K562 (cell line): ENCODE measurements at regions not wholly inside any gene's neighbourhood (a gene's known extent, or its start where the extent isn't known, plus 50 kb on each side); places are given as distances from the start of the nearest gene placed in this dataset.
"Not testable (repeated sequence)": the region's sequence is repeated elsewhere in the genome, so short reads cannot be mapped to it uniquely, and the experiment has no call there.

Source experiments
- ATAC-seq: fragments of 200-7000 bp; cut with Tn5 transposase; 3 replicates; pipeline ENCODE4 v1.9.1; 2020; ENCODE audit warnings: moderate library complexity
- BruUV-seq: library from RNA; stranded (reverse); fragments of 400-500 nt; replicated peaks from 2 replicates; lab custom pipeline; 2021; lab: Mats Ljungman, UMichigan
- CTCF ChIA-PET: fragments of 300-600 bp; formaldehyde crosslinking; extraction: SDS; loops from one replicate; lab custom pipeline; 2021; ENCODE audit warnings: low intra/inter-chr PET ratio; lab: Yijun Ruan, JAX
- POLR2A ChIA-PET: fragments of 300-600, 350-650 bp; sonication (Branson Sonifier 250); formaldehyde crosslinking; extraction: SDS; loops from one replicate; lab custom pipeline; 2021; ENCODE audit warnings: antibody characterized with exemption, inconsistent platforms; lab: Yijun Ruan, JAX
- DNase-seq, 4 experiments: peaks; one replicate each; pipeline versions ENCODE4 v3.0.0 to v3.0.0-alpha.2; 2011 to 2018; ENCODE audit warnings: low spot score in 3 of 4, mixed read lengths in 3 of 4; ENCODE audit errors: extremely low read depth in 1 of 4
- FAIRE-seq: peaks from 2 replicates; lab custom pipeline; 2011; peaks lifted over from hg19 to GRCh38; lab: Jason Lieb, UNC
- H2AFZ ChIP-seq: 2 replicates; pipeline ENCODE4 v1.6.0; 2011; ENCODE audit warnings: low read depth, low read length, control low read depth, inconsistent platforms
- H3K27ac ChIP-seq: fragments of 200-600 bp; 3 replicates; pipeline ENCODE4 v1.8.0; 2011; ENCODE audit warnings: low read depth, mild to moderate bottlenecking, control low read depth, inconsistent platforms, low read length, moderate library complexity, mixed read lengths; ENCODE audit errors: extremely low read depth
- H3K27me3 ChIP-seq, 2 experiments: fragments of 300-600 bp in 1 of 2; 2 replicates in 1 of 2; 3 replicates in 1 of 2; pipeline versions ENCODE4 v1.6.0 to v1.8.0; 2011; ENCODE audit warnings: inconsistent platforms in 2 of 2, low read length in 2 of 2, mild to moderate bottlenecking in 1 of 2, mixed read lengths in 1 of 2, moderate library complexity in 1 of 2; ENCODE audit not compliant: control insufficient read depth in 2 of 2, insufficient read depth in 2 of 2
- H3K36me3 ChIP-seq: fragments of 300-600 bp; 3 replicates; pipeline ENCODE4 v1.8.0; 2011; ENCODE audit warnings: mild to moderate bottlenecking, low read length, inconsistent platforms; ENCODE audit not compliant: control insufficient read depth, insufficient read depth
- H3K4me1 ChIP-seq, 2 experiments: fragments of 200-600 bp in 1 of 2; replicated peaks in 1 of 2; 2 replicates in 1 of 2; 3 replicates in 1 of 2; pipeline versions ENCODE4 v1.5.1 to v1.8.0; 2011; ENCODE audit warnings: inconsistent platforms in 2 of 2, low read length in 2 of 2, mild to moderate bottlenecking in 1 of 2, mixed read lengths in 1 of 2, moderate library complexity in 1 of 2; ENCODE audit not compliant: control insufficient read depth in 2 of 2, insufficient read depth in 2 of 2
- H3K4me2 ChIP-seq: 2 replicates; pipeline ENCODE4 v1.6.1; 2011; ENCODE audit warnings: low read length, control low read depth, inconsistent platforms, mixed read lengths; ENCODE audit not compliant: insufficient read depth
- H3K4me3 ChIP-seq: fragments of 200-600 bp; sonication (generic), shearing (Covaris generic); 2 replicates; pipeline ENCODE4 v1.5.1; 2016; ENCODE audit warnings: control low read depth, inconsistent platforms
- H3K79me2 ChIP-seq: fragments of 200-600 bp; 3 replicates; pipeline ENCODE4 v1.8.0; 2011; ENCODE audit warnings: low read length, inconsistent platforms; ENCODE audit not compliant: control insufficient read depth, insufficient read depth
- H3K9ac ChIP-seq, 2 experiments: 2 replicates each; pipeline versions ENCODE4 v1.6.0 to v1.6.1; 2011; ENCODE audit warnings: low read depth in 2 of 2, low read length in 2 of 2, control low read depth in 1 of 2, inconsistent platforms in 1 of 2, mild to moderate bottlenecking in 1 of 2, mixed read lengths in 1 of 2; ENCODE audit not compliant: insufficient read depth in 1 of 2
- H3K9me1 ChIP-seq: one replicate; pipeline ENCODE4 v1.6.0; 2011; ENCODE audit warnings: inconsistent platforms, mild to moderate bottlenecking, low read length, moderate library complexity; ENCODE audit not compliant: control insufficient read depth, insufficient read depth
- H3K9me3 ChIP-seq: replicated peaks from 2 replicates; pipeline ENCODE4 v1.5.1; 2011; ENCODE audit warnings: low read depth, low read length, inconsistent platforms; ENCODE audit not compliant: control insufficient read depth, insufficient read depth
- H4K20me1 ChIP-seq: replicated peaks from 2 replicates; pipeline ENCODE4 v1.6.1; 2011; ENCODE audit warnings: low read length, inconsistent platforms, mixed read lengths; ENCODE audit not compliant: control insufficient read depth, insufficient read depth
- EWSR1 ChIP-seq: fragments of 450-650 bp; IDR thresholded peaks from 2 replicates; pipeline ENCODE4 v1.6.1; 2018; ENCODE audit warnings: borderline replicate concordance, mild to moderate bottlenecking, low read depth, moderate library complexity; ENCODE audit not compliant: partially characterized antibody
- SIN3A ChIP-seq, 2 experiments: fragments of 150-350 bp in 1 of 2; IDR thresholded peaks; 2 replicates each; pipeline ENCODE4 v1.6.1; 2011 to 2016; ENCODE audit warnings: borderline replicate concordance in 2 of 2, low read depth in 2 of 2, low read length in 2 of 2, mild to moderate bottlenecking in 2 of 2, moderate library complexity in 2 of 2; ENCODE audit not compliant: control insufficient read depth in 1 of 2
- WGBS: fragments of 100-300 bp; shearing (Covaris generic); methylation state at CpG from one replicate; pipeline ENCODE4 v1.1.6; 2016; ENCODE audit warnings: low coverage, mixed read lengths; ENCODE audit not compliant: insufficient coverage; ENCODE audit errors: missing lambda C conversion rate; 5-methylcytosine and 5-hydroxymethylcytosine counted together
- in situ Hi-C: fragments of 300-500 bp; cut with MboI; formaldehyde crosslinking; loops from 4 replicates; pipeline ENCODE4 v1.15.0; 2018; ENCODE audit warnings: inconsistent platforms, mixed read lengths
- intact Hi-C: fragments of 100-400 bp; cut with micrococcal nuclease; formaldehyde crosslinking; loops from 2 replicates; pipeline ENCODE4 v1.14.2; 2022
- TF ChIP-seq, protein P1 (sequence below), 2 experiments: fragments of 450-650 bp; IDR thresholded peaks; 2 replicates each; pipeline ENCODE4 v1.6.1; 2016; ENCODE audit warnings: mild to moderate bottlenecking in 2 of 2, borderline replicate concordance in 1 of 2, low read depth in 1 of 2, moderate library complexity in 1 of 2

DNA sequence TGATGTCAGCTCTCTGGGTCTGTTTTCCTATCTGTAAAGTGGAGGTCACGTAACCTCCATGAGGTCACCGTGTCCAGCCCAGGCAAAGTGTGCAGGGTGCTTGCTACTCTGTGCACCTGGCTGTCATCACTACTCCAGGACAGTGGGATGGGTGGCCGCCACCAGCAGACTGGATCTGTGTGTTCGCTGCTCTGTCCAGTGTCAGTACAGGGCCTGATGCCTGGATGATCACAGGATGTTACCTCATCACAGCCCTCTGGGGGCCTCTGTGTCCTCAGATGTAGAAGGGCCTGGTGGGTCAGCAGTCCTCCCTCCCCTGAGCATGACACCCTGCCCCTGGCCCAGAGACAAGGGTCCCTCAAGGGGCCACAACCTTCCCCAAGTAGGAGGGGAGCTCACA, 80.0 kb downstream of the KCNJ18 start (continued):
- TF ChIP-seq, protein P1, sequence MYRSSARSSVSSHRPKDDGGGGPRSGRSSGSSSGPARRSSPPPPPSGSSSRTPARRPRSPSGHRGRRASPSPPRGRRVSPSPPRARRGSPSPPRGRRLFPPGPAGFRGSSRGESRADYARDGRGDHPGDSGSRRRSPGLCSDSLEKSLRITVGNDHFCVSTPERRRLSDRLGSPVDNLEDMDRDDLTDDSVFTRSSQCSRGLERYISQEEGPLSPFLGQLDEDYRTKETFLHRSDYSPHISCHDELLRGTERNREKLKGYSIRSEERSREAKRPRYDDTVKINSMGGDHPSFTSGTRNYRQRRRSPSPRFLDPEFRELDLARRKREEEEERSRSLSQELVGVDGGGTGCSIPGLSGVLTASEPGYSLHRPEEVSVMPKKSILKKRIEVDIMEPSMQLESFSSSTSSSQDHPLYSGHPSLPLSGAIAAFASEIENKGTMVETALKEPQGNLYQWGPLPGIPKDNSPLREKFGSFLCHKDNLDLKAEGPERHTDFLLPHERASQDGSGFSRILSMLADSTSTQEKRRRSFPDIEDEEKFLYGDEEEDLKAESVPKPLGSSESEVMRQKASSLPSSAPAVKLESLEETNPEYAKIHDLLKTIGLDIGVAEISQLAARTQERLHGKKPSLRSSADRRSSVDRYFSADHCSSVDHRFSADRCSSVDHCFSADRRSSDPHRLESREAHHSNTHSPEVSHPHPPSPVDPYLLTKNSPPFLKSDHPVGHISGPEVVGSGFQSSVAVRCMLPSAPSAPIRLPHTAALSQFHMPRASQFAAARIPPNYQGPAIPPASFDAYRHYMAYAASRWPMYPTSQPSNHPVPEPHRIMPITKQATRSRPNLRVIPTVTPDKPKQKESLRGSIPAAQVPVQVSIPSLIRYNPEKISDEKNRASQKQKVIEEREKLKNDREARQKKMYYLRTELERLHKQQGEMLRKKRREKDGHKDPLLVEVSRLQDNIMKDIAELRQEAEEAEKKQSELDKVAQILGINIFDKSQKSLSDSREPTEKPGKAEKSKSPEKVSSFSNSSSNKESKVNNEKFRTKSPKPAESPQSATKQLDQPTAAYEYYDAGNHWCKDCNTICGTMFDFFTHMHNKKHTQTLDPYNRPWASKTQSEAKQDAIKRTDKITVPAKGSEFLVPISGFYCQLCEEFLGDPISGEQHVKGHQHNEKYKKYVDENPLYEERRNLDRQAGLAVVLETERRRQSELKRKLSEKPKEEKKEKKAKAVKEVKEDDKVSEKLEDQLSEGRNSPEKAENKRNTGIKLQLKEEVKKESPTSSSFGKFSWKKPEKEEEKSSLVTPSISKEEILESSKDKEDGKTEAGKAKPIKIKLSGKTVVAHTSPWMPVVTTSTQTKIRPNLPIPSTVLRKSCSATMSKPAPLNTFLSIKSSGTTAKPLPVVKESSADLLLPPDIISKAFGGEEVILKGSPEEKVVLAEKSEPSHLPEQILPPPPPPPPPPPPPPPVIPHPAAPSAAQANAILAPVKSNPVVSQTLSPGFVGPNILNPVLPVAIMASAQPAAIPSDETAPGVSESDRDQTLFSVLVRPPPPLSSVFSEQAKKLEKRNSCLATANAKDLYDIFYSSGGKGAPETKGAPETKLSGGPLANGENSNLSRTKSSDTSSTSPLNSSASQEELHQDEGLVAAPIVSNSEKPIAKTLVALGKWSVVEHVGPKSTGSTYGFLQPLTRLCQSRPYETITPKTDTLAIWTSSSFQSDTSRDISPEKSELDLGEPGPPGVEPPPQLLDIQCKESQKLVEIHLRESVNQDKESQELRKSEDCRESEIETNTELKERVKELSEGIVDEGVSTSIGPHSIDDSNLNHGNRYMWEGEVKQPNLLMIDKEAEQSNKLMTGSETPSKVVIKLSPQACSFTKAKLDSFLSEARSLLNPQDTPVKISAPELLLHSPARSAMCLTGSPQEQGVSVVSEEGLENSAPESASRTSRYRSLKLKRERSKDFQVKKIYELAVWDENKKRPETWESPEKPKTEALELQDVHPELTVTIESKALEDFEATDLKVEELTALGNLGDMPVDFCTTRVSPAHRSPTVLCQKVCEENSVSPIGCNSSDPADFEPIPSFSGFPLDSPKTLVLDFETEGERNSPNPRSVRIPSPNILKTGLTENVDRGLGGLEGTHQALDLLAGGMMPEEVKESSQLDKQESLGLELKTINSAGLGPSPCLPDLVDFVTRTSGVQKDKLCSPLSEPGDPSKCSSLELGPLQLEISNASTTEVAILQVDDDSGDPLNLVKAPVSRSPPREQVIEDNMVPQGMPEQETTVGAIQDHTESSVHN (IDR thresholded peaks at IDR 0.05; ENCODE audit: borderline replicate concordance in 1 of 2, low read depth in 1 of 2) = no peak
- no peak for TF ChIP-seq SIN3A (IDR thresholded peaks at IDR 0.05; ENCODE audit: borderline replicate concordance in 2 of 2, control insufficient read depth in 1 of 2, low read depth in 2 of 2, low read length in 2 of 2)
- TF ChIP-seq EWSR1 = no peak

DNA sequence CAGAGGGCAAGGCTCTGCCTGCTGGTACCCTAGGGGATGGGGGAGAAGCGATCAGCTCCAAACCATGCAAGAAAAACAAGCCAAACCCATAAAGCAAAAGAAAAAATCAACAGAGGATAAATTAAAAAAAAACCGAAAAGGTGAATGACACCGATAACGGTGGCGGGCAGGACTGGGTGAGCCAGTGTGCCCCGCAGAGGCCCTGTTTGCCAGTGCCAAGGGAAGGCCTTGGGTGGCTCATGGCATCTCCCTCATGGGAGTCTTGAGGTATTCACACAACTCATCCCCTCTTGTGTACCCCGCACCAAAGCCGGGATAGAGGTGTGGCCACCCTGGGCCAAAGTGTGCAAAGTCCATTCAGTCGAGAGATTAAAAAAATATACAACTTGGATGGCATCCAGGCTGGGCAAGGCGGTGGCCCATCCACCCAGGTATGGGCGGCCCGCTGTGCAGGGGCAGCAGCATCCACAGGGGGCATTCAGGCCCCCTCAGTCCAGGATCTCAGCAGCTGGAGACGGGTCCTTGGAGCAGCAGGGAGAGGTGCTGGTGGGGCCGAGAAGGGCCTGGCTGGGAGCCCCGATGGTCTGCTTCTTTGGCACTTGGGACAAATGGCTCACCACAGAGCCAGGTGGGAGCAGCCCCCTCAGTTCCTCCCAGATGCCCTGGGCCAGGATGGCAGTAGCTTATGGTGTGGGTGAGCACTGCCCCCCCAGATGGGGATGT, 80.8 kb downstream of the KCNJ18 start:
- H3K4me3 ChIP-seq, POLR2A ChIA-PET, in situ Hi-C loops, H3K79me2 ChIP-seq, H3K27ac ChIP-seq, DNase-seq, intact Hi-C loops, H3K27me3 ChIP-seq, H2AFZ ChIP-seq, H4K20me1 ChIP-seq, H3K9me1 ChIP-seq, H3K9me3 ChIP-seq, BruUV-seq, H3K9ac ChIP-seq, H3K4me2 ChIP-seq, H3K36me3 ChIP-seq, ATAC-seq, FAIRE-seq, H3K4me1 ChIP-seq: not testable (repeated sequence)
- CTCF ChIA-PET = interaction anchor here (0.5 kb wide), 1 partner anchor 53 kb away, joined by 3 read pairs; no protein-coding TSS in a partner anchor
- 33% methylated on average over 6 of the region's 15 CpGs for WGBS
